Glomerular visceral epithelial cell (primary cell): ENCODE measurements at regions not wholly inside any gene's neighbourhood (a gene's known extent, or its start where the extent isn't known, plus 50 kb on each side); places are given as distances from the start of the nearest gene placed in this dataset.

Experiments
- DNase-seq: peaks from one replicate; pipeline ENCODE4 v3.0.0-alpha.2; 2016; ENCODE audit errors: extremely low spot score

DNA sequence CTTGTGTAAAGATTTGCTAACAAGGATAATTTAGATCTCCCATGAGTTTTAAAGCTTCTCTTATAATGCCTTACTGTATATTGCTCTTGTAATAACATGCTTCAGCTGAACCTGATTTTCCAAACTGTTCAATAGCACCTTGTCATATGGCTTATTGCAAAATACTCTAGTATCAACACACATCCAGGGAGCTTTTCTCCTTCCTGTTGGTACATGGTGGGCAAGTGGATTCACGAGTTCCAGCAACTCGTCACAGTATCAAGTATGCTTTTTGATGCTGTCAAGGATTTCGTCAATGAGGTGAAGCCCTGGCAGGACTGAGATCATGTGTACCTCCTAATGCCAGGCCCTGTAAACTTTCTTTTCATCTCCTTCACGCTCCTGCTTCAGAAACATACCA, 59.5 kb upstream of the ITPRID2 start:
- DNase-seq: no peak

DNA sequence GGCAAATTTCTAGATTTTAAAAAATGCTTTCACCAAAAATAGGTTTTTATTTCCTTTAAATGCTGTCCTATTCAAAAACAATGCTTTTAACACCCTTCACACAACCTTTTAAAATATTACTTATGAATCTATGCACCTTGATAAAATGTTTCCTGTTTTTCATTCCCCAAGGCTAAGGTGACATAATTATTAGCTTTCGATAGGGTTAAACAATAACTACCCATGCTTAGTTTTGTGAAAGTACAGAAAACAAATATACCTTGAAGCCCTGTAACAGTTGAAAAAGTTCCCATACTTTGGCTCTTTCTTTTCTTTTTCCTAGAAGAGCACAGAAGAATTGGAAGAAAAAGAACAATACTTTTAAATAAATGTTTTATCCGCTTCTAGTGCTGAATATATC, 54.9 kb upstream of the ITPRID2 start:
- DNase-seq: no peak

DNA sequence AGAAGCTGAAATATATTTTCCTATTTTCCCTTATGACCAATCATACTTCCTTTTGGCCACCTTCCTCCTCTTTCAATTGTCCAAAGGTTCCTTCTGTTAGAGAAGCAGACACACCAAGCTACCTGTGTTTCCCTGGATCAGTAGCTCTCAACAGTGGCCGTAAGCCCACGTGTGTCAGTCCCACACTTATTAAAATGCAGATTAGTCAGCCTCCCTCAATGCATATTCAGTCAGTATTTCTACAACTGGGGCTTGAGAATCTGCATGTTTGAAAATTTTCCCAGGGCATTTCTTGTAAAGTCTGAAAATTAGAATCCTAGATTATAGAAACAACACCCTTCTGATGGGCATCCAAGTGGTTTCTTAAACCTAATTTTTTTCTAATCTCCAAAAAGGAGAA, 54.0 kb upstream of the ITPRID2 start:
- DNase-seq: no peak

DNA sequence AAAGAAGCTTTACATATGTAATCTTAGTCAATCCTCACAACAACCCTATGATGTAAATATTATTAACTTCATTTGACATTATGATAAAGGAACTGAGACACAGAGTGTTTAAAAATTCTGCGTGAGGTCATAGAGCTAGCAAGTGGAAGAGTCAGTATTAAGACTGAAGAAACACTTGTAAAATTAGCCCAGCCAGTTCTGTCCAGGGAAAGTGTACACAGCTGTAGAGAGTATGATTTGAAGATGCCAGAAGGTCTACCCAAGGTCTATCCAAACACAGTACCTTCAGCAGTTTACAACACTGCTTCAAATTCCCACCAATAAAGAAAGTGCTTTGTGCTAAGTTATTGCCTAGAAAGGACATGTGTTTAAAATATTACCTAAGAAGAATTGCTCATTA, 51.7 kb upstream of the ITPRID2 start:
- DNase-seq: no peak

DNA sequence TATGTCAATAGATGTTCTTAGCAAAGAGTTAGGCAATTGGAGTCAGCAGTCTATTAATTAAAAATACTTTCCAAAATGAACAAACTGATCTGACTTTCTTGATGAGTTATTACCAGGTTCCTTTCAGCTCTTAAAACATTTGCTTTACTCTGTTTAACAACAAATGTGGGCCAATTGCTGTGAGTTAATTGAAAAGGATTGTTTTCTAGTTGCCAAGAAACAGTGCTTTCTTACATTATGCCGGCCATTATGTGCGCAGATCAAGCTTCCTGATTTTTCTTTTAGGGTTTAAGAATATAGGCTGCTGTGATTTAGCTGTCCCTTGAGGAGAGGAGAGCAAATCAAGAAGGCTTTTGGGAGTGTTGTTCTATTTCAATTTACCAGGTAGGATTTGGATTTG, 50.5 kb upstream of the ITPRID2 start:
- no peak for DNase-seq
